LNCaP clone FGC (cell line): ENCODE measurements at regions not wholly inside any gene's neighbourhood (a gene's known extent, or its start where the extent isn't known, plus 50 kb on each side); places are given as distances from the start of the nearest gene placed in this dataset.

Source experiments
- DNase-seq: peaks from one replicate; pipeline ENCODE4 v3.0.0-alpha.2; 2011; ENCODE audit warnings: low read depth
- H3K4me3 ChIP-seq: 2 replicates; pipeline ENCODE4 v1.5.1; 2011; ENCODE audit warnings: mild to moderate bottlenecking, low read depth, low read length, control low read depth
- TF ChIP-seq, protein P1 (sequence below): IDR thresholded peaks from 2 replicates; pipeline ENCODE4 v1.5.1; 2012; ENCODE audit warnings: mild to moderate bottlenecking; ENCODE audit not compliant: control insufficient read depth, insufficient read depth; ENCODE audit errors: extremely low read depth

DNA sequence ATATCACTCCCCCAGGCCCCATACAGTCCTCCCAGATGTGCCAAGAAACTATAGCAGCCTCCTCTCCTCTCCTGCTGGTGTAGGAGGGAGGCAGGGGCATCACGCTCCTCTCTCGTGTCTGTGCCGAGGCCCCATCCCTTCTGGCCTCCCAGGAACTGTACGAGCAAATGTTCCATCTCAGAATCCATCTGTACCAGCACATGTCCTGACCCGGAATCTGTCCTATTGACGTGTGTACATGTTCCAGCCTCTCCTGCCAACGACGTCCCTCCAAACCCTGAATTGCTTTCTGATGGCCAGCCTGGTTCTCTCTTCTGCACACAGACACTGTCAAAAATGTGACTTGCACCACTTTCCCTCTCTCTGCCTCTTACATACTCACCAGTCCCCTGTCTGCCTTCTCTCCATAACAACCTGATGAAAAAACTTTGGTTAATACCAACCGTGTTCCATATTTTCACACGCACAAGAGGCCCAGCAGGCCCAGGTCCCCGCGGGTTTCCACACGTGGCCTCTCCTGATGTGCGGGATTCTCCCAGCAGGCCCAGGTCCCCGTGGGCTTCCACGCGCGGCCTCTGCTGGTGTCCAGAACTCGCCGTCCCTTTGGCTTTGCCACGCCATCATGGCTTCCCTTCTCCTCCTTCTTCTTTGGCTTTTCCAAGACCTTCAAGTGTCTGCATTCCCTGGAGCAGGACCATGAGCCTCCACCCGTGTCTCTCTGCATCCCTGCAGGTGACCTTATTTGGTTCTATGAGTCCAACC lies 125.2 kb upstream of the THBS2 start:
- no peak overlapping the region for H3K4me3 ChIP-seq
- TF ChIP-seq, protein P1, sequence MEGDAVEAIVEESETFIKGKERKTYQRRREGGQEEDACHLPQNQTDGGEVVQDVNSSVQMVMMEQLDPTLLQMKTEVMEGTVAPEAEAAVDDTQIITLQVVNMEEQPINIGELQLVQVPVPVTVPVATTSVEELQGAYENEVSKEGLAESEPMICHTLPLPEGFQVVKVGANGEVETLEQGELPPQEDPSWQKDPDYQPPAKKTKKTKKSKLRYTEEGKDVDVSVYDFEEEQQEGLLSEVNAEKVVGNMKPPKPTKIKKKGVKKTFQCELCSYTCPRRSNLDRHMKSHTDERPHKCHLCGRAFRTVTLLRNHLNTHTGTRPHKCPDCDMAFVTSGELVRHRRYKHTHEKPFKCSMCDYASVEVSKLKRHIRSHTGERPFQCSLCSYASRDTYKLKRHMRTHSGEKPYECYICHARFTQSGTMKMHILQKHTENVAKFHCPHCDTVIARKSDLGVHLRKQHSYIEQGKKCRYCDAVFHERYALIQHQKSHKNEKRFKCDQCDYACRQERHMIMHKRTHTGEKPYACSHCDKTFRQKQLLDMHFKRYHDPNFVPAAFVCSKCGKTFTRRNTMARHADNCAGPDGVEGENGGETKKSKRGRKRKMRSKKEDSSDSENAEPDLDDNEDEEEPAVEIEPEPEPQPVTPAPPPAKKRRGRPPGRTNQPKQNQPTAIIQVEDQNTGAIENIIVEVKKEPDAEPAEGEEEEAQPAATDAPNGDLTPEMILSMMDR = no peak
- no peak for DNase-seq

DNA sequence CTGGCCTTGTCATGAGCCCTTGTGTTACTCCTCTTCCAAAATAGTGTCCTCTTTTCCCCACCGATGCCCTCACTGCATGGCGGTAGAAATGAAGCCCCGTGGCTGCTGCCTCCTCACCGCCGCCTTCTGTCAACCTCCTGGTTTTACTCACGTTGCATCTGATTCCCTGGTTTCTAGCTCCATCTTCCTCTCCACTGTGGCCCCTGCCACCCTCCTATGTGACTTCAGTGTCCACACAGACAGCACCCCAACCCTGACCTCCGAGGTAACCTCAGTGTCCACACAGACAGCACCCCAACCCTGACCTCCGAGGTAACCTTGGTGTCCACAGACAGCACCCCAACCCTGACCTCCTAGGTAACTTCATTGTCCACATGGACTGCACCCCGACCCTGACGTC lies 122.8 kb upstream of the THBS2 start:
- DNase-seq = no peak
- H3K4me3 ChIP-seq = no peak overlapping the region
- TF ChIP-seq, protein P1 = no peak

- DNase-seq = no peak
- H3K4me3 ChIP-seq = no peak overlapping the region
- TF ChIP-seq, protein P1 = no peak
Measured at GRCh38 chr6:169372589-169372988, 118.9 kb upstream of the THBS2 start.

DNA sequence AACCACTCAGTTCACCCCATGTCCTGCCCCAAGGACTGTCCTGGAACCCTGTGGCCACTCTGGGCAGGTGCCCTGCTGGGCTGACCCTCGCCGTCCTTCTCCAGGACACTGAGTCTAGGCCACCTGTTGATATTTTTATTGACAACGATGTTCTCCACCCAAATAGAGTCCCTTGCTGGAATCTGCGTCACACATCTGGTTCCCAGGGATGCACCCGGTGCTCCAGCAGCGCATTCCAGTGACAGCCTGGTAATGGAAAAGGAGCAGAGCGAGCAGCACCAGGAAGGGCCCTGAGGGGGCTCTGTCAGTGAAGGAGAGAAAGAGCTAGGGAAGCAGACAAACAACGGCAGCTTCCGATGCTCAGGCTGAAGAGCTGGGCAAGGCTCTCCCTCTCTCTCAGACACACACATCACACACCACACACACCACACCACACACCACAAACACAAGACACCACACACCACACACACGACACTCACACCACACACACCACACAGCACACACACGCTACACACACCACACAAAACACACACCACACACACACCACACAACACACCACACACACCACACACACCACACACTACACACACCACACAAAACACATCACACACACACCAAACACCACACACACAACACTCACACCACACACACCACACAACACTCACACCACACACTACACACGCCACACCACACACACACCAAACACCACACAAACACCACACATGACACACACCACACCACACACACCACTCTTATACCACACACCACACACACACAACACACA lies 117.9 kb upstream of the THBS2 start:
- DNase-seq = peak; percentile 4
- TF ChIP-seq, protein P1 = no peak
- no peak overlapping the region for H3K4me3 ChIP-seq

DNA sequence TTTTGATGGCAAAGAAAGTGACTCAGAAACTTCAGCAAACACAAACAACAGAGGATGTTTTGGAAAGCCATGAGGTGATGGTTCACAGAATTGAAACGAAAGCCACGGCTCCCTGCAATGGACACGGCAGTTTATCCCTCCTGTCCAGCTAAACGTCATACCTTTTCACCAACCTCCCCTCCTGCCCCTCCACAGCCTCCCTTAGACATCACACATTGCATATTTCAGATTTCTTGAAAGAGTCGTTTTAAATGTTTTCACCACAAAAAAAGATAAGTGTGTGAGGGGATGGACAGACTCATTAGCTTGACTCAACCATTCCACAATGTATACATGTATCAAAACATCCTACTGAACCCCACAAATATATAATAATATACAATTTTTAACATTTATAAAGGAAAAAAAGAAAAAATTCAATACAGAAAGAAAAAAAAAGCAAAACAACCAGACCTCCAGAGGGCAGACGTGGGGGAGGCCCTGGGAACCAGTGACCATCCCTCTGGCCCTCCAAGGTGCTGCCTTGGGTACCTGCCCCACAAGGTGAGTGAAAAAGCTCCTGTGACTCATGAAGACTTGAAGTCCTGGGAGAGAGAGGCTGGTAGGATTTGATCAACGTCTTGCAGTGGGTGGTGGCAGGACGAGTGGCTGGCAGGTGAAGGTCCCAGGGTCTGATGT lies 117.2 kb upstream of the THBS2 start:
- no peak for DNase-seq
- no peak overlapping the region for H3K4me3 ChIP-seq
- TF ChIP-seq, protein P1 = no peak

GRCh38 chr6:169370054-169370453 lies 116.4 kb upstream of the THBS2 start:
- no peak for DNase-seq
- no peak overlapping the region for H3K4me3 ChIP-seq
- TF ChIP-seq, protein P1 = no peak
